Muscle layer of colon (tissue), 2 donors: ENCODE measurements at regions not wholly inside any gene's neighbourhood (a gene's known extent, or its start where the extent isn't known, plus 50 kb on each side); places are given as distances from the start of the nearest gene placed in this dataset.
"Not testable (repeated sequence)": the region's sequence is repeated elsewhere in the genome, so short reads cannot be mapped to it uniquely, and the experiment has no call there.

Source experiments
- H3K27ac ChIP-seq: one replicate; pipeline ENCODE4 v1.7.0; 2013; ENCODE audit warnings: low read depth, mild to moderate bottlenecking, low read length, moderate library complexity
- H3K27me3 ChIP-seq, 2 donors: one replicate each; pipeline ENCODE4 v1.7.0; 2013; ENCODE audit warnings: low read length in 2 of 2, mild to moderate bottlenecking in 2 of 2; ENCODE audit not compliant: insufficient read depth in 2 of 2, control insufficient read depth in 1 of 2
- H3K36me3 ChIP-seq: one replicate; pipeline ENCODE4 v1.7.0; 2013; ENCODE audit warnings: mild to moderate bottlenecking, low read length; ENCODE audit not compliant: insufficient read depth
- H3K4me1 ChIP-seq: one replicate; pipeline ENCODE4 v1.7.0; 2013; ENCODE audit warnings: mild to moderate bottlenecking, low read length; ENCODE audit not compliant: insufficient read depth
- H3K4me3 ChIP-seq, 2 donors: one replicate each; pipeline ENCODE4 v1.7.0; 2013; ENCODE audit warnings: low read length in 2 of 2, low read depth in 1 of 2, mild to moderate bottlenecking in 1 of 2, moderate library complexity in 1 of 2
- H3K9ac ChIP-seq: one replicate; pipeline ENCODE4 v1.7.0; 2013; ENCODE audit warnings: low read length
- H3K9me3 ChIP-seq: one replicate; pipeline ENCODE4 v1.7.0; 2013; ENCODE audit warnings: mild to moderate bottlenecking, low read length
- donor health status: abdominal sarcoma.
- donor health status: Adenocarcinoma of cecum.

DNA sequence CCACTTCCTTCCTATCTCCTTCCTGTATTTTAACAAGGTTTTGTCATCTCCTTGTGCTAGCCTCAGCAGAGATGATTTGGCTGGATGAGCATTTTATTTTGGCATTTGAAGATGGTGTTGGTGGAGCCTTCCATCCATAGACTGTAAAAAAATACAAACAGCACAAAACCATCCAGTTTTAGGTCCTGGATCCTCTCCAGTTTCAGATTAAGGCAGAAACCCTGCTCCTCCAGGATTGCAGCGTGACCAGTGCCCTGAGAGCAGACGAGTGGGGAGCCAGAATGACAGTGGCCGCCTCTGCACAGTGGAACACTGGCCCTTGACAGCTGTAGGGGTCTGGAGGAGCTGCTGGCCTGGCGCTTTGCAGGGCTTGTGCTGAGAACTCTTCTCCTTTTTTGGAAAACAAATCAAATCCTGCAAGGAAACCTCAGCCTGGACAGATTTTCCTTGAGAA, 72.2 kb upstream of the GADD45A start:
- Histone ChIP-seq H3K36me3 (no peaks in the 10 kb centered on the region), H3K4me1 (no peaks in the 10 kb centered on the region), H3K9ac (no peak overlapping the region), H3K27me3 (no peaks in the 10 kb centered on the region), H3K9me3 (no peaks in the 10 kb centered on the region), H3K27ac (no peak overlapping the region), H3K4me3 (no peak overlapping the region)

DNA sequence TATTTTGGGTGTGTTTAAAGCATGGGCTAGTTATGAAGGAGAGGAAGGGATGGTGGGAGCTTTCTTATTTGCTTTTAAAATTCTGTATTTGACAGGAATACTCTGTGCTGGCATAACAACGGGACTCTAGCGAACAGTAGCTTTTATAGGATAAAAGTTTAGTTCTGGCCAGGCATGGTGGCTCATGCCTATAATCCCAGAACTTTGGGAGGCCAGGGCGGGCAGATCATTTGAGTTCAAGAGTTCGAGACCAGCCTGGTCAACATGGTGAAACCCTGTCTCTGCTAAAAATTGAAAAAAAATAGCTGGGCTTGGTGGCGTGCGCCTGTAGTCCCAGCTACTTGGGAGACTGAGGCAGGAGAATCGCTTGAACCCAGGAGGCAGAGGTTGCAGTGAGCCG, 71.5 kb upstream of the GADD45A start:
- not testable (repeated sequence) for H3K36me3 ChIP-seq, H3K27ac ChIP-seq, H3K9me3 ChIP-seq, H3K9ac ChIP-seq, H3K4me1 ChIP-seq, H3K4me3 ChIP-seq, H3K27me3 ChIP-seq

DNA sequence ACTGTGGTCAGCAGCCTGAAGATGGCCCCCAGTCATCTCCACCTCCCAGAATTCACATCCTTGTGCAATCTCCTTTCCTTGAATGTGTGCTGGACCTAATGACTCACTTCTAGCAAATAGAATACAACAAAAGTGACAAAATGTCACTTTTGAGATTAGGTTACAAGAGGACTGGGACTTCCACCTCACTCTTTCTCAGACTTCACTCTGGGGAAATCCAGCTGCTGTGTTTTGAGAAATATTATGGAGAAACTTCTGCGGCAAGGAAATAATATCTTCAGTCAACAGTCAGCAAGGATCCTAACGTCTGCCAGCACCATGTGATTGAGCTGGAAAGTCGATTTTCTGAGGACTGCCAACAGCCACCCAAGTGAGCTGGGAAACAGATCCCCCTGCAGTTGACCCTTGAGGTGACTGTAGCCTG, 70.5 kb upstream of the GADD45A start:
- H3K36me3 ChIP-seq = no peaks in the 10 kb centered on the region
- H3K9ac ChIP-seq = no peak overlapping the region
- H3K27me3 ChIP-seq = no peaks in the 10 kb centered on the region
- peaks cover 5% of the 10 kb centered on the region for H3K4me1 ChIP-seq
- no peak overlapping the region for H3K4me3 ChIP-seq
- H3K9me3 ChIP-seq = no peaks in the 10 kb centered on the region
- H3K27ac ChIP-seq = no peak overlapping the region

DNA sequence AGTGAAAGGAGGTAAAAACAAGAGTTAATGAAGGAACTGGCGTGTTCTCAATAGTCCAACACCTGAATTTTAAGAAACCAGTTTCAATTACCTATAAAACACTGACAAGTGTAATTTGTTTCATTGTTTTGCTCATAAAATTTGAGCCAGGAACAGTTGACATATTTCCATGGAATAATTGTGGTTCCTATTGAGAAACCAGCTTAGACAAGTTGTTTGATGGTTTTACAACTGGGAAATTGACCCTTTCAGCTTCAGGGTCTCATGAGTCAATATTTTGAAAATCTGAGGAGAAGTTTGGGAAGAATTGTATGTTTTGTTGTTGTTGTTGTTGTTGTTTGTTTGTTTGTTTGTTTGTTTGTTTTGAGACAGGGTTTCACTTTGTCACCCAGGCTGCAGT, 69.1 kb upstream of the GADD45A start:
- Histone ChIP-seq H3K27me3 (no peaks in the 10 kb centered on the region), H3K9me3 (no peaks in the 10 kb centered on the region), H3K27ac (no peak overlapping the region), H3K9ac (no peak overlapping the region), H3K4me1 (peaks cover 7% of the 10 kb centered on the region), H3K36me3 (no peaks in the 10 kb centered on the region), H3K4me3 (no peak overlapping the region)

DNA sequence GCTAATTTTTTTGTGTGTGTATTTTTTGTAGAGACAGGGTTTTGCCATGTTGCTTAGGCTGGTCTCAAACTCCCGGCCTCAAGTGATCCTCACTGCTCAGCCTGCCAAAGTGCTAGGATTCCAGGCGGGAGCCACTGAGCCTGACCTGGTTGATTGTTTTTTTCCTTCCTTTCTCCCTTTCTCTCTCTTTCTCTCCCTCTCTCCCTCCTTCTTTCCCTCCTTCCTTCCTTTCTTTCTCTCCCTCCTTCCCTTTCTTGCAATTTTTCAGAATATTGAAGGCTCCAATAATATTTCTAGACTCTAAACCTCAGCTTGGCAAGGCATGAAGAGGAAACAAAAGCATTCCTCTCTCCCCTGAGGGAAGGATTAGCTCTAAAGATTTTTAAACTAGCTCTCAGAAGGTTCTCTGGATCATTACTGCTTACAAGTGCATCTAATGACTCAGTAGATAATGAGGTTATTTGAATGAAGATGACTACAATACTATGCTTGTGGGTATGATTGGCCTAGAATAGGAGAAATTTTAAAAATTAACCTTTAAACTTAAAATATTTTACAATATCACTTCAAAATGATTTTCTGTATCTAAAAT, 68.5 kb upstream of the GADD45A start:
- no peaks in the 10 kb centered on the region for H3K27me3 ChIP-seq
- H3K4me1 ChIP-seq = peaks cover 7% of the 10 kb centered on the region
- no peaks in the 10 kb centered on the region for H3K36me3 ChIP-seq
- H3K9me3 ChIP-seq = no peaks in the 10 kb centered on the region
- no peak overlapping the region for H3K27ac ChIP-seq
- H3K4me3 ChIP-seq = no peak overlapping the region
- H3K9ac ChIP-seq = no peak overlapping the region

DNA sequence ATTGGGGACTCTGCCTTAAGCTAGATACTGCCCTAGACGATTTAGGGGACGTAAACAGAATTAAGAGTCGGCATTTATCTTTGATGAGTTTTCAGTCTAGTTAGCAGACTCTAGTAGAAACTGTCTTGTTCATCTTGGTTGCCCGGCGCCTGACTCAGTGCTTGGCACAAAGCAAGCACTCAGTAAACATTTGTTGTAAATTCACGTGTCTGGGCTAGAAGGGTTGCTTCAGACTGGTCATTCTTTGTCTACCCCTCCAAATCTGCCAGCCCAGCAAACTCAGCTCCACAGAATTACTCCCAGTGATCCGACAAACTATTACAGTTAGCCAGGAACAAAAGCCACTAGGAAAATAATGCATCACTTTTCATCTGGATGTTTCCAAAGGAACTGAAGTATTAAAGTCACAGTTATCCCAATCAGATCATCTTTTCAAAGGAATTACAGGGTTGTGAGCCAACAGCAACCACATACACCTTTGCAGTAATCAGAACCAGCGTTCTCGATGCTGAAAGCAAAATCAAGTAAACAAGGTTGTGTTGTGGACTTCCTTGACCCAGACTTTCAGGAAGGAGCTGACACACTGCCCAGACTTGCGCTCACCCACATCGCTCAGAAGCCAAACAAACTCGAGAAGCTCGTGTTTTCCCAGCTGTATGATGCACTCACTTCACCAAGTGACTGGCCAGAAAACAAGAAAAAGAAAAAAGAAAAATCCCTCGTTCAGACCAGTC, 66.5 kb upstream of the GADD45A start:
- Histone ChIP-seq H3K4me3 (no peak overlapping the region), H3K27me3 (no peaks in the 10 kb centered on the region), H3K9ac (no peak overlapping the region), H3K9me3 (no peaks in the 10 kb centered on the region), H3K4me1 (peaks cover 7% of the 10 kb centered on the region), H3K27ac (no peak overlapping the region), H3K36me3 (no peaks in the 10 kb centered on the region)

DNA sequence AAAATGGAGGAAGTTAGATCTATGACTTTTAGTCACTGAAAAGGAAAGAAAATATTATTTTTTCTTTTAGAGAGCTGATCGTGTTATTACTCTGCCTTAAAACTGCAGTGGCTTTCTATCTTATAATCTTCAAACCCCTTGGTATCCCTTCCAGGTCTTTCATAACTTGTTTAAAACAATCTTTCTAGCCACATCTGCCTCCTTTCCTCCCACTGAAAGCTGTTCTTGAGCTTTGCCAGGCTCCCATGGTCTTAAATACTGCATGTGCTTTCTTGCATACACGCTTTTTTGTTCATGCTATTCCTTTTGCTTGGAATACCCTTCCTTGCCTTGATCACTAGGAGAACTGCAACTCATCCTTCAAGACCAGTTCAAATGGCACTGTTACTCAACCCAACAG, 65.9 kb upstream of the GADD45A start:
- Histone ChIP-seq H3K9me3 (no peaks in the 10 kb centered on the region), H3K27me3 (no peaks in the 10 kb centered on the region), H3K4me3 (no peak overlapping the region), H3K36me3 (no peaks in the 10 kb centered on the region), H3K9ac (no peak overlapping the region), H3K27ac (peak overlapping the region; percentile 23), H3K4me1 (peaks cover 7% of the 10 kb centered on the region)

DNA sequence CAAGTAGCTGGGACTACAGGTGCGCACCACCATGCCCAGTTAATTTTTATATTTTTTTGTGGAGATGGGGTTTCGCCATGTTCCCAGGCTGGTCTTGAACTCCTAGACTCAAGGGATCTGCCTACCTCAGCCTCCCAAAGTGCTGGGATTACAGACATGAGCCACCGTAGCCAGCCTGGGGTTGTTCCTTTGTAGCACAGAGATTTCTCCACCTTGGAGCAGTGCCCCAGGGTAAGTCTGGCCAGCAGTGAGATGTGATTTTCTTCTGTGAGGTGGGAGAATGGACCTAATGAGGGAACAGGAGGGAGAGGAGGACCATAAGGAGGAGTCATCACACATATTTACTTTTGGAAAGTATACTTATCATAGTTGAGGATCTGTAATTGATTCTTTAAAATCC, 61.1 kb upstream of the GADD45A start:
- Histone ChIP-seq H3K4me3 (no peak overlapping the region), H3K9ac (no peak overlapping the region), H3K36me3 (no peaks in the 10 kb centered on the region), H3K9me3 (no peaks in the 10 kb centered on the region), H3K4me1 (peaks cover 7% of the 10 kb centered on the region), H3K27ac (no peak overlapping the region), H3K27me3 (no peaks in the 10 kb centered on the region)

DNA sequence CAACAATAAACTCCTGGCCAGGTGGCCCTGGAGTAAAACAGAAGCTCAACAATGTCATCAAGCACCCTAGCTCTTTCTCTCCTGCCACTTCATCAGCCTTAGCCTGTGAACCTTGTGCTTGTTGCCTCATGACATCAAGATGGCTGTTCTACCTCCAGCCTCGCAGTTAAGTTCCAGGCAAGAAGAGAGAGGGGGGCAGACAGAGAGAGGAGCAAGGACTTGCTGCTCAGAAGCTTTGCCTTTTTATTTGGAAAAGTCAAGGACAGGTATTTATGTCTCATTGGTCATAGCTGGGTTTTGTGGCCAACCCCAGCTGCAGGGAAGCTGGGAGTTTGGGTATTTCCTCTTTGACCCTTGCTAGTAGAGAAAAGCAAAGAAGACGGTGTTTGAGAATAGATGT, 60.3 kb upstream of the GADD45A start:
- Histone ChIP-seq H3K9ac (no peak overlapping the region), H3K36me3 (no peaks in the 10 kb centered on the region), H3K27me3 (no peaks in the 10 kb centered on the region), H3K9me3 (no peaks in the 10 kb centered on the region), H3K4me1 (peaks cover under 1% of the 10 kb centered on the region), H3K27ac (no peak overlapping the region), H3K4me3 (no peak overlapping the region)

DNA sequence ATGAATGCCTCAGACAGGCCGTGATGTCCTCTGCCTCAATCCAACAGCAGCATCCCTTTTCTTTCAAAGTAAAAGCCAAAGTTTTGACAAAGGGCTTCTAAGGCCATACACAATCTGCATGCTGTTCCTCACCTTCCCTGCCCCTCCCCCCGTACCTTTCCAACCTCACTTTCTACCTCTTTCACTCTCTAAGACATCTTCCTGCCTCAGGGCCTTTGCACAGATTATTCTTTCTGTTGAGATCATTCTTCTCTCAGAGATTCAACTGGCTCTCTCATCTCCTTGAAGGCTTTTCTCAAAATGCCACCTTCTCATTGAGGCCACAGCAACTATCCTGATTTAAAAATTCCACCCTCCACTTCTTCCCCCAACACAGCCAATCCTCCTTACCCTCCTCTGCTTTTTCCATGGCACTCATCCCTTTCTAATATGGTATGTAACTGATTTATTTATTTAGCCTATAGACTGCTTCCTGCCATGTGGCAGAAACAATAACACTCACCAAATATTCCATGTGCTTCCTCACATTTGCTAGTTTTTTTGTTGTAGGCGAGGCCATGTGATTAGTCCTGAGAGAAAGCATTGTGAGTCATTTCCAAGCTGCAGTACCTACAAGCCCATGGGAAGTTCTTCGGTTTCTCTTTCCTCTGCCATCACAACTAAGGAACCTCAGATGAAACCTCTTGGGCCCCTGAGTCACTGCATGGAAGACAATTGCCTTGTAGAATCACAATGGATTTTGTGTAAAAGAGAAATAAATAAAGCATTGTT, 58.7 kb upstream of the GADD45A start:
- Histone ChIP-seq H3K4me3 (no peak overlapping the region), H3K9me3 (no peaks in the 10 kb centered on the region), H3K4me1 (no peaks in the 10 kb centered on the region), H3K9ac (no peak overlapping the region), H3K27me3 (no peaks in the 10 kb centered on the region), H3K36me3 (no peaks in the 10 kb centered on the region), H3K27ac (no peak overlapping the region)

DNA sequence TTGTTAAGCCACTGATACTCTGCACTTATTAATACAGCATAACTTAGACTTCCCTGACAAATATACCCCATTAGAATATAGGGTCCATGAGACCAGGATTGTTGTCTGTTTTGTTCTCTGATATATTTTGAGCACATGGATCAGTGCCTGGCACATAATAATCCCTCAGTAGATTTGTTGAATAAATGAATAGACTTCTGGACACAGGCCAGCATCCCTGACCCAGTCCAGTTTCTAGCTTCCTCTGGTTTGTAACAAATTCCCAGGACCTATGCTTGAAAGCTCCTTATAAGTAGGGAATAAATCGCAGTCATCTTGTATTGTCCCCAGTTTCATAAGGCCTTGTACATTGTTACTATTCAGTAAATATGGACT, 58.2 kb upstream of the GADD45A start:
- Histone ChIP-seq H3K9ac (no peak overlapping the region), H3K4me1 (no peaks in the 10 kb centered on the region), H3K9me3 (no peaks in the 10 kb centered on the region), H3K27ac (no peak overlapping the region), H3K27me3 (no peaks in the 10 kb centered on the region), H3K4me3 (no peak overlapping the region), H3K36me3 (no peaks in the 10 kb centered on the region)
